HG02981 (cell line): ENCODE measurements at regions not wholly inside any gene's neighbourhood (a gene's known extent, or its start where the extent isn't known, plus 50 kb on each side); places are given as distances from the start of the nearest gene placed in this dataset.
"Not testable (repeated sequence)": the region's sequence is repeated elsewhere in the genome, so short reads cannot be mapped to it uniquely, and the experiment has no call there.

Source experiments
- ATAC-seq: cut with Tn5 transposase; IDR thresholded peaks from one replicate; pipeline ENCODE4 v1.9.1; 2021; ENCODE audit warnings: mild to moderate bottlenecking, moderate library complexity; ENCODE audit not compliant: unreplicated experiment

GRCh38 chr4:57214654-57215411, 104.6 kb upstream of the IGFBP7 start:
- ATAC-seq = no peak

- ATAC-seq = no peak
Measured at GRCh38 chr4:57211131-57211530, 100.9 kb upstream of the IGFBP7 start.

- ATAC-seq = no peak
Measured at GRCh38 chr4:57206172-57206571, 96.0 kb upstream of the IGFBP7 start.

GRCh38 chr4:57205580-57205979, 95.4 kb upstream of the IGFBP7 start:
- no peak for ATAC-seq

GRCh38 chr4:57200799-57201327, 90.7 kb upstream of the IGFBP7 start:
- ATAC-seq = no peak

GRCh38 chr4:57199267-57199666, 89.1 kb upstream of the IGFBP7 start:
- ATAC-seq = no peak

- no peak for ATAC-seq
Measured at GRCh38 chr4:57195622-57196021, 85.4 kb upstream of the IGFBP7 start.

GRCh38 chr4:57194068-57194611, 84.0 kb upstream of the IGFBP7 start:
- no peak for ATAC-seq

- no peak for ATAC-seq
Measured at GRCh38 chr4:57193209-57193810, 83.1 kb upstream of the IGFBP7 start.

- ATAC-seq = no peak
Measured at GRCh38 chr4:57191523-57192034, 81.4 kb upstream of the IGFBP7 start.

- peak; percentile 57 for ATAC-seq
Measured at GRCh38 chr4:57190601-57191481, 80.7 kb upstream of the IGFBP7 start.

GRCh38 chr4:57187246-57187645, 77.1 kb upstream of the IGFBP7 start:
- no peak for ATAC-seq

- no peak for ATAC-seq
Measured at GRCh38 chr4:57184378-57185029, 74.3 kb upstream of the IGFBP7 start.

- no peak for ATAC-seq
Measured at GRCh38 chr4:57182132-57182874, 72.1 kb upstream of the IGFBP7 start.

- not testable (repeated sequence) for ATAC-seq
Measured at GRCh38 chr4:57173136-57173535, 63.0 kb upstream of the IGFBP7 start.

- no peak for ATAC-seq
Measured at GRCh38 chr4:57172065-57172464, 61.9 kb upstream of the IGFBP7 start.

- no peak for ATAC-seq
Measured at GRCh38 chr4:57168982-57169381, 58.8 kb upstream of the IGFBP7 start.

GRCh38 chr4:57163530-57164459, 53.6 kb upstream of the IGFBP7 start:
- ATAC-seq = peak; percentile 98
